Activated T-helper 1 cell treated with Interleukin-2 at 50 U/mL for 16 hours (primary cell): ENCODE measurements at regions not wholly inside any gene's neighbourhood (a gene's known extent, or its start where the extent isn't known, plus 50 kb on each side); places are given as distances from the start of the nearest gene placed in this dataset.

Source experiments
- DNase-seq: peaks from one replicate; pipeline ENCODE4 v3.0.0-alpha.2; 2020; ENCODE audit warnings: low read depth

GRCh38 chr3:103644450-103644849 is 1209.6 kb downstream of the ZPLD1 start:
- DNase-seq, result no peak

GRCh38 chr3:103653996-103654395 is 1219.2 kb downstream of the ZPLD1 start:
- DNase-seq, result no peak

GRCh38 chr3:103657756-103658155 is 1222.9 kb downstream of the ZPLD1 start:
- DNase-seq, result no peak

GRCh38 chr3:103660810-103661209 is 1226.0 kb downstream of the ZPLD1 start:
- DNase-seq, result no peak

GRCh38 chr3:103662591-103662990 is 1227.8 kb downstream of the ZPLD1 start:
- no peak for DNase-seq

GRCh38 chr3:103672346-103672745 is 1237.5 kb downstream of the ZPLD1 start:
- DNase-seq, result no peak

- DNase-seq, result no peak
These were observed 1250.1 kb downstream of the ZPLD1 start for GRCh38 chr3:103684904-103685303.

- DNase-seq, result no peak
These were observed 1251.1 kb downstream of the ZPLD1 start for GRCh38 chr3:103685939-103686338.

GRCh38 chr3:103690536-103690935 is 1255.7 kb downstream of the ZPLD1 start:
- DNase-seq, result no peak

- DNase-seq, result no peak
These were observed 1259.0 kb downstream of the ZPLD1 start for GRCh38 chr3:103693831-103694230.

GRCh38 chr3:103698646-103699045 is 1263.8 kb downstream of the ZPLD1 start:
- DNase-seq, result no peak

GRCh38 chr3:103699228-103699627 is 1264.4 kb downstream of the ZPLD1 start:
- no peak for DNase-seq

GRCh38 chr3:103705641-103706040 is 1270.8 kb downstream of the ZPLD1 start:
- no peak for DNase-seq

GRCh38 chr3:103706671-103707070 is 1271.9 kb downstream of the ZPLD1 start:
- no peak for DNase-seq

- no peak for DNase-seq
These were observed 1276.9 kb downstream of the ZPLD1 start for GRCh38 chr3:103711670-103712069.

GRCh38 chr3:103712320-103713008 is 1277.6 kb downstream of the ZPLD1 start:
- DNase-seq, result no peak

GRCh38 chr3:103729547-103729946 is 1294.7 kb downstream of the ZPLD1 start:
- no peak for DNase-seq

- no peak for DNase-seq
These were observed 1295.9 kb downstream of the ZPLD1 start for GRCh38 chr3:103730744-103731143.

- no peak for DNase-seq
These were observed 1318.2 kb downstream of the ZPLD1 start for GRCh38 chr3:103752986-103753385.

GRCh38 chr3:103767635-103768034 is 1332.8 kb downstream of the ZPLD1 start:
- DNase-seq, result no peak

- DNase-seq, result no peak
These were observed 1350.2 kb downstream of the ZPLD1 start for GRCh38 chr3:103785017-103785416.

GRCh38 chr3:103785537-103785936 is 1350.7 kb downstream of the ZPLD1 start:
- DNase-seq, result no peak

GRCh38 chr3:103786296-103786695 is 1351.5 kb downstream of the ZPLD1 start:
- DNase-seq, result no peak

- DNase-seq, result no peak
These were observed 1352.5 kb downstream of the ZPLD1 start for GRCh38 chr3:103787164-103787871.
